ENCODE measurements at regions not wholly inside any gene's neighbourhood (a gene's known extent, or its start where the extent isn't known, plus 50 kb on each side); places are given as distances from the start of the nearest gene placed in this dataset.

GRCh38 chr13:64934569-64935362, 2295.4 kb downstream of the PCDH9 start:
- intact Hi-C loops (cut with DNase I), result no loop called here
- 43% methylated on average over 5 of the region's 5 CpGs for WGBS
- H3K27ac ChIP-seq, result no peak overlapping the region
- H3K27me3 ChIP-seq (replicated peaks; ENCODE audit: insufficient read depth), result no peaks in the 10 kb centered on the region
- no peaks in the 10 kb centered on the region for H3K36me3 ChIP-seq
- no peaks in the 10 kb centered on the region for H3K9me3 ChIP-seq
- H3K4me1 ChIP-seq (replicated peaks), result no peaks in the 10 kb centered on the region
- TF ChIP-seq POLR2A (IDR thresholded peaks at IDR 0.05) (no peak), CTCF (IDR thresholded peaks at IDR 0.05) (no peak), POLR2AphosphoS5 (IDR thresholded peaks at IDR 0.05) (no peak)
- no peak overlapping the region for H3K4me3 ChIP-seq
- no peak for DNase-seq (ENCODE audit: low spot score)

- Histone ChIP-seq H3K27me3 (replicated peaks; ENCODE audit: insufficient read depth) (no peaks in the 10 kb centered on the region), H3K36me3 (no peaks in the 10 kb centered on the region), H3K27ac (no peak overlapping the region), H3K4me1 (replicated peaks) (no peaks in the 10 kb centered on the region), H3K9me3 (no peaks in the 10 kb centered on the region), H3K4me3 (no peak overlapping the region)
- TF ChIP-seq POLR2A (IDR thresholded peaks at IDR 0.05) (no peak), POLR2AphosphoS5 (IDR thresholded peaks at IDR 0.05) (no peak)
- intact Hi-C loops (cut with DNase I), result no loop called here
- no peak for DNase-seq (ENCODE audit: low spot score)
Observed at GRCh38 chr13:64930636-64931035, 2299.5 kb downstream of the PCDH9 start.

- no peak for TF ChIP-seq POLR2A (IDR thresholded peaks at IDR 0.05)
- TF ChIP-seq CTCF (IDR thresholded peaks at IDR 0.05), result no peak
- TF ChIP-seq POLR2AphosphoS5 (IDR thresholded peaks at IDR 0.05), result no peak
- Histone ChIP-seq H3K9me3 (no peaks in the 10 kb centered on the region), H3K27ac (no peak overlapping the region), H3K4me1 (replicated peaks) (no peaks in the 10 kb centered on the region), H3K4me3 (no peak overlapping the region), H3K36me3 (no peaks in the 10 kb centered on the region), H3K27me3 (replicated peaks; ENCODE audit: insufficient read depth) (no peaks in the 10 kb centered on the region)
- DNase-seq (ENCODE audit: low spot score), result no peak
- intact Hi-C loops (cut with DNase I), result no loop called here
- WGBS, result 63% methylated on average over 3 of the region's 3 CpGs
Observed at GRCh38 chr13:64928696-64929499, 2301.2 kb downstream of the PCDH9 start.

GRCh38 chr13:64925727-64926126, 2304.4 kb downstream of the PCDH9 start:
- no peaks in the 10 kb centered on the region for H3K4me1 ChIP-seq (replicated peaks)
- H3K4me3 ChIP-seq, result no peak overlapping the region
- H3K9me3 ChIP-seq, result no peaks in the 10 kb centered on the region
- no peaks in the 10 kb centered on the region for H3K36me3 ChIP-seq
- intact Hi-C loops (cut with DNase I), result no loop called here
- no peak for DNase-seq (ENCODE audit: low spot score)
- TF ChIP-seq CTCF (IDR thresholded peaks at IDR 0.05), result no peak
- TF ChIP-seq POLR2AphosphoS5 (IDR thresholded peaks at IDR 0.05), result no peak
- TF ChIP-seq POLR2A (IDR thresholded peaks at IDR 0.05), result no peak
- no peak overlapping the region for H3K27ac ChIP-seq
- H3K27me3 ChIP-seq (replicated peaks; ENCODE audit: insufficient read depth), result no peaks in the 10 kb centered on the region
- WGBS, result 96% methylated on average over 22 of the region's 22 CpGs

GRCh38 chr13:64925284-64925683, 2304.9 kb downstream of the PCDH9 start:
- WGBS, result 71% methylated on average over 7 of the region's 7 CpGs

More at GRCh38 chr13:64925284-64925683, 2304.9 kb downstream of the PCDH9 start:
- intact Hi-C loops (cut with DNase I), result no loop called here
- Histone ChIP-seq H3K4me3 (no peak overlapping the region), H3K36me3 (no peaks in the 10 kb centered on the region), H3K4me1 (replicated peaks) (no peaks in the 10 kb centered on the region), H3K27me3 (replicated peaks; ENCODE audit: insufficient read depth) (no peaks in the 10 kb centered on the region), H3K9me3 (no peaks in the 10 kb centered on the region), H3K27ac (no peak overlapping the region)
- TF ChIP-seq POLR2AphosphoS5 (IDR thresholded peaks at IDR 0.05), result no peak
- TF ChIP-seq CTCF (IDR thresholded peaks at IDR 0.05), result no peak
- TF ChIP-seq POLR2A (IDR thresholded peaks at IDR 0.05), result no peak
- no peak for DNase-seq (ENCODE audit: low spot score)

Measured in prostate gland (tissue), 2 donors.